Fibroblast of lung (primary cell): ENCODE measurements at regions not wholly inside any gene's neighbourhood (a gene's known extent, or its start where the extent isn't known, plus 50 kb on each side); places are given as distances from the start of the nearest gene placed in this dataset.

Experiments
- DNase-seq, 2 donors: peaks; one replicate each; pipeline versions ENCODE4 v3.0.0 to v3.0.0-alpha.2; 2010; ENCODE audit warnings: low read depth in 2 of 2
- H2AFZ ChIP-seq: 2 replicates; pipeline ENCODE4 v1.5.1; 2012; ENCODE audit warnings: low read length, control low read depth, inconsistent platforms
- H3K27ac ChIP-seq: 2 replicates; pipeline ENCODE4 v1.5.1; 2011; ENCODE audit warnings: low read length, control low read depth; ENCODE audit not compliant: insufficient read depth
- H3K27me3 ChIP-seq: 2 replicates; pipeline ENCODE4 v1.5.1; 2011; ENCODE audit warnings: mild to moderate bottlenecking, low read length; ENCODE audit not compliant: control insufficient read depth, insufficient read depth
- H3K36me3 ChIP-seq: 2 replicates; pipeline ENCODE4 v1.5.1; 2011; ENCODE audit warnings: low read length; ENCODE audit not compliant: control insufficient read depth, insufficient read depth
- H3K4me1 ChIP-seq: 2 replicates; pipeline ENCODE4 v1.5.1; 2011; ENCODE audit warnings: low read length; ENCODE audit not compliant: control insufficient read depth, insufficient read depth; ENCODE audit errors: extremely low read depth
- H3K4me2 ChIP-seq: 2 replicates; pipeline ENCODE4 v1.5.1; 2011; ENCODE audit warnings: low read length, control low read depth; ENCODE audit not compliant: insufficient read depth; ENCODE audit errors: extremely low read depth
- H3K4me3 ChIP-seq, 4 experiments: fragments of 200-600 bp in 1 of 4; sonication (generic) in 1 of 4; replicated peaks in 1 of 4; 2 replicates each; pipeline ENCODE4 v1.5.1; 2011 to 2016; ENCODE audit warnings: low read length in 4 of 4, low read depth in 3 of 4, mild to moderate bottlenecking in 3 of 4, control low read depth in 2 of 4, inconsistent platforms in 1 of 4, mixed read lengths in 1 of 4; ENCODE audit not compliant: insufficient read depth in 1 of 4; ENCODE audit errors: control extremely low read depth in 1 of 4
- H3K79me2 ChIP-seq: 2 replicates; pipeline ENCODE4 v1.5.1; 2012; ENCODE audit warnings: mild to moderate bottlenecking, low read length, inconsistent platforms; ENCODE audit not compliant: control insufficient read depth, insufficient read depth
- H3K9ac ChIP-seq: 2 replicates; pipeline ENCODE4 v1.5.1; 2011; ENCODE audit warnings: mild to moderate bottlenecking, low read length, control low read depth; ENCODE audit not compliant: insufficient read depth
- H3K9me3 ChIP-seq: 2 replicates; pipeline ENCODE4 v1.5.1; 2012; ENCODE audit warnings: low read depth, low read length; ENCODE audit not compliant: control insufficient read depth, insufficient read depth
- H4K20me1 ChIP-seq: 2 replicates; pipeline ENCODE4 v1.5.1; 2011; ENCODE audit warnings: low read length; ENCODE audit not compliant: control insufficient read depth, insufficient read depth; ENCODE audit errors: extremely low read depth
- EZH2 ChIP-seq: IDR thresholded peaks from 2 replicates; pipeline ENCODE4 v1.5.1; 2012; ENCODE audit warnings: low read length, control low read depth, mild to moderate bottlenecking; ENCODE audit errors: missing control alignments
- TF ChIP-seq, protein P1 (sequence below), 2 donors: IDR thresholded peaks in 1 of 2; conservative IDR thresholded peaks in 1 of 2; 1 replicate in 1 of 2; 2 replicates in 1 of 2; pipeline ENCODE4 v1.5.1; 2011 to 2012; ENCODE audit warnings: low read length in 2 of 2, control low read depth in 1 of 2, inconsistent platforms in 1 of 2, low read depth in 1 of 2, mild to moderate bottlenecking in 1 of 2

GRCh38 chr4:112802780-112803179 lies 165.8 kb downstream of the LARP7 start:
- no peak overlapping the region for H3K4me2 ChIP-seq
- no peaks in the 10 kb centered on the region for H3K4me1 ChIP-seq
- H2AFZ ChIP-seq = no peak overlapping the region
- no peaks in the 10 kb centered on the region for H4K20me1 ChIP-seq
- TF ChIP-seq, protein P1, sequence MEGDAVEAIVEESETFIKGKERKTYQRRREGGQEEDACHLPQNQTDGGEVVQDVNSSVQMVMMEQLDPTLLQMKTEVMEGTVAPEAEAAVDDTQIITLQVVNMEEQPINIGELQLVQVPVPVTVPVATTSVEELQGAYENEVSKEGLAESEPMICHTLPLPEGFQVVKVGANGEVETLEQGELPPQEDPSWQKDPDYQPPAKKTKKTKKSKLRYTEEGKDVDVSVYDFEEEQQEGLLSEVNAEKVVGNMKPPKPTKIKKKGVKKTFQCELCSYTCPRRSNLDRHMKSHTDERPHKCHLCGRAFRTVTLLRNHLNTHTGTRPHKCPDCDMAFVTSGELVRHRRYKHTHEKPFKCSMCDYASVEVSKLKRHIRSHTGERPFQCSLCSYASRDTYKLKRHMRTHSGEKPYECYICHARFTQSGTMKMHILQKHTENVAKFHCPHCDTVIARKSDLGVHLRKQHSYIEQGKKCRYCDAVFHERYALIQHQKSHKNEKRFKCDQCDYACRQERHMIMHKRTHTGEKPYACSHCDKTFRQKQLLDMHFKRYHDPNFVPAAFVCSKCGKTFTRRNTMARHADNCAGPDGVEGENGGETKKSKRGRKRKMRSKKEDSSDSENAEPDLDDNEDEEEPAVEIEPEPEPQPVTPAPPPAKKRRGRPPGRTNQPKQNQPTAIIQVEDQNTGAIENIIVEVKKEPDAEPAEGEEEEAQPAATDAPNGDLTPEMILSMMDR (conservative IDR thresholded peaks at IDR 0.05 in 1 of 2, IDR thresholded peaks at IDR 0.05 in 1 of 2; ENCODE audit: low read depth in 1 of 2, low read length in 2 of 2) = no peak
- TF ChIP-seq EZH2 = no peak
- no peak overlapping the region for H3K4me3 ChIP-seq
- no peaks in the 10 kb centered on the region for H3K9me3 ChIP-seq
- H3K27ac ChIP-seq = no peak overlapping the region
- H3K36me3 ChIP-seq = no peaks in the 10 kb centered on the region
- H3K27me3 ChIP-seq = no peaks in the 10 kb centered on the region
- no peak for DNase-seq
- no peaks in the 10 kb centered on the region for H3K79me2 ChIP-seq
- no peak overlapping the region for H3K9ac ChIP-seq

DNA sequence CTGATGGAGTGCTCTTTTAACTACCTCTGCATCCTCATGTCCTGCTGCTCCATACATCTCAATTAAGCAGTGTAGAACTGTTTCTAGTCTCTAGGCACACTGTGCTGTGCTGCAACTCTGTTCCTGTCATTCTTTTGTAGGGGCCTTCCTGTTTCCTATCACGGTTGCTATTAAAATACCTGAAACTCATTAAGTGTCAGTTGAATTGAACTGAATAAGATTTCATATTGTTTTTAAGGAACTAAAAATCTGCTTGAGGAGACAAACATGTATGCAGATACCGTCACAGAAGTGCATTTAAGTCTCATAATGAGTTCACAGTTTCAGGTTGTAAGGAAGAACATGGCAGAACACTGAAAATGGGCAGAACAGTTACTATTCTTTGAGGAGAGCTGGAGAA lies 170.1 kb downstream of the LARP7 start:
- H3K79me2 ChIP-seq = no peaks in the 10 kb centered on the region
- no peaks in the 10 kb centered on the region for H3K9me3 ChIP-seq
- no peaks in the 10 kb centered on the region for H3K36me3 ChIP-seq
- no peaks in the 10 kb centered on the region for H3K27me3 ChIP-seq
- H2AFZ ChIP-seq = no peak overlapping the region
- H3K4me1 ChIP-seq = no peaks in the 10 kb centered on the region
- H4K20me1 ChIP-seq = no peaks in the 10 kb centered on the region
- TF ChIP-seq, protein P1 (conservative IDR thresholded peaks at IDR 0.05 in 1 of 2, IDR thresholded peaks at IDR 0.05 in 1 of 2; ENCODE audit: low read depth in 1 of 2, low read length in 2 of 2) = no peak
- no peak for TF ChIP-seq EZH2
- no peak overlapping the region for H3K4me3 ChIP-seq
- DNase-seq = no peak
- no peak overlapping the region for H3K27ac ChIP-seq
- H3K4me2 ChIP-seq = no peak overlapping the region
- no peak overlapping the region for H3K9ac ChIP-seq

DNA sequence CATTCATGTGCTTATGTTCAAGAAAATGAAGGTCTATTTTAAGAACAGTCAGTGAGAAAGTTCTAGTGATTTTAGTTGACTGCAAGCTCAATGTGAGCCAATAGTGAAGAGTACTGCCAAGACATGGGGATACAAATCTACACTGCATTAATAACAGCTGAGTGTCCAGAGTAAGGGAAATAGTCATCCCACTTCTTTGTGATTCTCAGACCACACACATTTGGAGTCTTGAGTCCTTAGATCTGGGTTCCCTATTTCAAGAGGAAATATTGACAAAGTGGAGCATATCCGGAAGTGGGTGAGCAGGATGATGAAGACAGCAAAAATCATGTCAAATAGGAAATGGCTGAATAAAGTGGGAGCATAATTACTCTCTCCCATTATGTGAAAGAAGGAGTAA lies 171.1 kb downstream of the LARP7 start:
- H2AFZ ChIP-seq = no peak overlapping the region
- TF ChIP-seq, protein P1 (conservative IDR thresholded peaks at IDR 0.05 in 1 of 2, IDR thresholded peaks at IDR 0.05 in 1 of 2; ENCODE audit: low read depth in 1 of 2, low read length in 2 of 2) = no peak
- no peak for TF ChIP-seq EZH2
- no peak for DNase-seq

More for the DNA sequence above, 171.1 kb downstream of the LARP7 start:
- Histone ChIP-seq H3K36me3 (no peaks in the 10 kb centered on the region), H3K27ac (no peak overlapping the region), H4K20me1 (no peaks in the 10 kb centered on the region), H3K9ac (no peak overlapping the region), H3K27me3 (no peaks in the 10 kb centered on the region), H3K4me2 (no peak overlapping the region), H3K9me3 (no peaks in the 10 kb centered on the region), H3K4me3 (no peak overlapping the region), H3K4me1 (no peaks in the 10 kb centered on the region), H3K79me2 (no peaks in the 10 kb centered on the region)
